Neural progenitor cell (in vitro differentiated cells): ENCODE measurements at regions not wholly inside any gene's neighbourhood (a gene's known extent, or its start where the extent isn't known, plus 50 kb on each side); places are given as distances from the start of the nearest gene placed in this dataset.

Experiments
- EZH2 ChIP-seq: fragments of 200-600 bp; sonication (generic); IDR thresholded peaks from 2 replicates; pipeline ENCODE4 v1.6.1; 2017; ENCODE audit warnings: antibody characterized with exemption, mild to moderate bottlenecking, moderate library complexity
- EZH2phosphoT487 ChIP-seq: fragments of 200-600 bp; sonication (generic); IDR thresholded peaks from 2 replicates; pipeline ENCODE4 v1.6.1; 2017; ENCODE audit warnings: antibody characterized with exemption
- TF ChIP-seq, protein P1 (sequence below): fragments of 200-600 bp; sonication (generic); IDR thresholded peaks from 2 replicates; pipeline ENCODE4 v1.5.1; 2017; ENCODE audit warnings: antibody characterized with exemption, mild to moderate bottlenecking

GRCh38 chr5:18749763-18750162 lies 1115.5 kb downstream of the TAF11L14 start:
- TF ChIP-seq, protein P1, sequence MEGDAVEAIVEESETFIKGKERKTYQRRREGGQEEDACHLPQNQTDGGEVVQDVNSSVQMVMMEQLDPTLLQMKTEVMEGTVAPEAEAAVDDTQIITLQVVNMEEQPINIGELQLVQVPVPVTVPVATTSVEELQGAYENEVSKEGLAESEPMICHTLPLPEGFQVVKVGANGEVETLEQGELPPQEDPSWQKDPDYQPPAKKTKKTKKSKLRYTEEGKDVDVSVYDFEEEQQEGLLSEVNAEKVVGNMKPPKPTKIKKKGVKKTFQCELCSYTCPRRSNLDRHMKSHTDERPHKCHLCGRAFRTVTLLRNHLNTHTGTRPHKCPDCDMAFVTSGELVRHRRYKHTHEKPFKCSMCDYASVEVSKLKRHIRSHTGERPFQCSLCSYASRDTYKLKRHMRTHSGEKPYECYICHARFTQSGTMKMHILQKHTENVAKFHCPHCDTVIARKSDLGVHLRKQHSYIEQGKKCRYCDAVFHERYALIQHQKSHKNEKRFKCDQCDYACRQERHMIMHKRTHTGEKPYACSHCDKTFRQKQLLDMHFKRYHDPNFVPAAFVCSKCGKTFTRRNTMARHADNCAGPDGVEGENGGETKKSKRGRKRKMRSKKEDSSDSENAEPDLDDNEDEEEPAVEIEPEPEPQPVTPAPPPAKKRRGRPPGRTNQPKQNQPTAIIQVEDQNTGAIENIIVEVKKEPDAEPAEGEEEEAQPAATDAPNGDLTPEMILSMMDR: no peak
- TF ChIP-seq EZH2phosphoT487: no peak
- TF ChIP-seq EZH2: no peak
